ENCODE measurements at regions not wholly inside any gene's neighbourhood (a gene's known extent, or its start where the extent isn't known, plus 50 kb on each side); places are given as distances from the start of the nearest gene placed in this dataset.
A peak's percentile ranks its signal among the peaks of the same experiment; 100 is the strongest.

GRCh38 chr1:109823543-109824348 is 60.0 kb upstream of the EPS8L3 start:
- intact Hi-C loops (cut with DNase I, micrococcal nuclease), result no loop called here
- DNase-seq, result peak in 1 of 3 donors; percentile 68
- ATAC-seq, result peak; percentile 48
- TF ChIP-seq CTCF (IDR thresholded peaks at IDR 0.05), result no peak
- Histone ChIP-seq H3K9me3 (no peaks in the 10 kb centered on the region), H3K36me3 (ENCODE audit: low read depth) (no peaks in the 10 kb centered on the region), H3K4me3 (no peak overlapping the region), H3K4me1 (ENCODE audit: low read depth) (no peaks in the 10 kb centered on the region)

GRCh38 chr1:109822749-109823542 is 59.2 kb upstream of the EPS8L3 start:
- Histone ChIP-seq H3K36me3 (ENCODE audit: low read depth) (no peaks in the 10 kb centered on the region), H3K4me3 (no peak overlapping the region), H3K9me3 (no peaks in the 10 kb centered on the region), H3K4me1 (ENCODE audit: low read depth) (no peaks in the 10 kb centered on the region)
- DNase-seq (no peak), ATAC-seq (no peak)
- intact Hi-C loops (cut with DNase I, micrococcal nuclease), result no loop called here
- TF ChIP-seq CTCF (IDR thresholded peaks at IDR 0.05), result no peak

GRCh38 chr1:109821831-109822745 is 58.4 kb upstream of the EPS8L3 start:
- intact Hi-C loops (cut with DNase I, micrococcal nuclease), result no loop called here
- H3K4me1 ChIP-seq (ENCODE audit: low read depth), result no peaks in the 10 kb centered on the region
- ATAC-seq, result peak; percentile 57
- H3K4me3 ChIP-seq, result no peak overlapping the region
- TF ChIP-seq CTCF (IDR thresholded peaks at IDR 0.05), result no peak
- no peaks in the 10 kb centered on the region for H3K9me3 ChIP-seq
- DNase-seq, result no peak
- no peaks in the 10 kb centered on the region for H3K36me3 ChIP-seq (ENCODE audit: low read depth)

GRCh38 chr1:109821221-109821669 is 57.5 kb upstream of the EPS8L3 start:
- no peak for TF ChIP-seq CTCF (IDR thresholded peaks at IDR 0.05)
- ATAC-seq (peak; percentile 50), DNase-seq (peak in 2 of 3 donors; percentile 28 to 77)
- intact Hi-C loops (cut with DNase I, micrococcal nuclease), result no loop called here
- Histone ChIP-seq H3K36me3 (ENCODE audit: low read depth) (no peaks in the 10 kb centered on the region), H3K9me3 (no peaks in the 10 kb centered on the region), H3K4me3 (no peak overlapping the region), H3K4me1 (ENCODE audit: low read depth) (no peaks in the 10 kb centered on the region)

GRCh38 chr1:109819906-109820305 is 56.2 kb upstream of the EPS8L3 start:
- H3K9me3 ChIP-seq, result peaks cover 4% of the 10 kb centered on the region
- TF ChIP-seq CTCF (IDR thresholded peaks at IDR 0.05), result no peak
- H3K4me3 ChIP-seq, result no peak overlapping the region
- H3K4me1 ChIP-seq (ENCODE audit: low read depth), result no peaks in the 10 kb centered on the region
- intact Hi-C loops (cut with DNase I, micrococcal nuclease), result no loop called here
- ATAC-seq, result no peak
- no peak for DNase-seq
- H3K36me3 ChIP-seq (ENCODE audit: low read depth), result no peaks in the 10 kb centered on the region
